Astrocyte (in vitro differentiated cells and primary cell): ENCODE measurements at regions not wholly inside any gene's neighbourhood (a gene's known extent, or its start where the extent isn't known, plus 50 kb on each side); places are given as distances from the start of the nearest gene placed in this dataset.

ENCODE experiments used
- DNase-seq: peaks from one replicate; pipeline ENCODE4 v3.0.0-alpha.2; 2010; ENCODE audit warnings: low read depth
- FAIRE-seq: peaks from 2 replicates; lab custom pipeline; 2011; peaks lifted over from hg19 to GRCh38; lab: Jason Lieb, UNC
- H2AFZ ChIP-seq: 2 replicates; pipeline ENCODE4 v1.6.0; 2012; ENCODE audit warnings: low read depth, low read length, inconsistent platforms
- H3K27ac ChIP-seq: 2 replicates; pipeline ENCODE4 v1.5.1; 2011; ENCODE audit warnings: low read depth, low read length, inconsistent platforms
- H3K27me3 ChIP-seq: 2 replicates; pipeline ENCODE4 v1.6.0; 2011; ENCODE audit warnings: low read length, inconsistent platforms; ENCODE audit not compliant: insufficient read depth
- H3K36me3 ChIP-seq: 2 replicates; pipeline ENCODE4 v1.5.1; 2011; ENCODE audit warnings: low read length, inconsistent platforms; ENCODE audit not compliant: insufficient read depth
- H3K4me1 ChIP-seq: 2 replicates; pipeline ENCODE4 v1.5.1; 2011; ENCODE audit warnings: low read length, inconsistent platforms; ENCODE audit not compliant: insufficient read depth
- H3K4me2 ChIP-seq: 2 replicates; pipeline ENCODE4 v1.6.0; 2012; ENCODE audit warnings: low read length, inconsistent platforms
- H3K4me3 ChIP-seq: 2 replicates; pipeline ENCODE4 v1.5.1; 2011; ENCODE audit warnings: low read depth, mild to moderate bottlenecking, low read length, inconsistent platforms; ENCODE audit not compliant: insufficient read depth
- H3K79me2 ChIP-seq: 2 replicates; pipeline ENCODE4 v1.6.0; 2012; ENCODE audit warnings: mild to moderate bottlenecking, low read length, inconsistent platforms; ENCODE audit not compliant: insufficient read depth
- H3K9ac ChIP-seq: 2 replicates; pipeline ENCODE4 v1.6.0; 2012; ENCODE audit warnings: mild to moderate bottlenecking, low read length, inconsistent platforms
- H3K9me3 ChIP-seq: 2 replicates; pipeline ENCODE4 v1.5.1; 2012; ENCODE audit warnings: low read depth, mild to moderate bottlenecking, low read length, inconsistent platforms; ENCODE audit not compliant: insufficient read depth
- H4K20me1 ChIP-seq: 2 replicates; pipeline ENCODE4 v1.6.0; 2012; ENCODE audit warnings: low read length, inconsistent platforms; ENCODE audit not compliant: insufficient read depth
- H3K27ac Mint-ChIP-seq: one replicate; pipeline ENCODE4 v1.8.0; 2021; ENCODE audit warnings: mild to moderate bottlenecking, mixed read lengths; ENCODE audit not compliant: unreplicated experiment
- H3K27me3 Mint-ChIP-seq: one replicate; pipeline ENCODE4 v1.8.0; 2021; ENCODE audit warnings: low read depth, mixed read lengths; ENCODE audit not compliant: unreplicated experiment
- H3K36me3 Mint-ChIP-seq: one replicate; pipeline ENCODE4 v1.8.0; 2021; ENCODE audit warnings: low read depth, mixed read lengths; ENCODE audit not compliant: unreplicated experiment
- H3K4me1 Mint-ChIP-seq: one replicate; pipeline ENCODE4 v1.8.0; 2021; ENCODE audit warnings: low read depth, mixed read lengths; ENCODE audit not compliant: unreplicated experiment
- H3K4me3 Mint-ChIP-seq: one replicate; pipeline ENCODE4 v1.8.0; 2021; ENCODE audit warnings: mild to moderate bottlenecking, moderate library complexity, mixed read lengths; ENCODE audit not compliant: unreplicated experiment
- H3K9me3 Mint-ChIP-seq: one replicate; pipeline ENCODE4 v1.8.0; 2021; ENCODE audit warnings: mild to moderate bottlenecking, mixed read lengths; ENCODE audit not compliant: unreplicated experiment
- CTCF ChIP-seq: IDR thresholded peaks from 2 replicates; pipeline ENCODE4 v1.5.1; 2011; ENCODE audit warnings: low read depth, mild to moderate bottlenecking, inconsistent platforms, low read length, moderate library complexity; ENCODE audit not compliant: insufficient read depth
- EZH2 ChIP-seq: IDR thresholded peaks from 2 replicates; pipeline ENCODE4 v1.6.1; 2012; ENCODE audit warnings: mild to moderate bottlenecking, low read length, inconsistent platforms; ENCODE audit not compliant: insufficient read depth

- no peak overlapping the region for H3K4me3 Mint-ChIP-seq
- no peaks in the 10 kb centered on the region for H3K79me2 ChIP-seq
These were observed 230.8 kb downstream of the POU4F1 start for GRCh38 chr13:78372581-78372980.

GRCh38 chr13:78370231-78370630, 233.1 kb downstream of the POU4F1 start:
- Histone ChIP-seq H3K4me3 (no peak overlapping the region), H3K4me2 (no peak overlapping the region), H3K4me1 (no peaks in the 10 kb centered on the region), H3K79me2 (no peaks in the 10 kb centered on the region), H3K27me3 (no peaks in the 10 kb centered on the region), H3K9me3 (no peaks in the 10 kb centered on the region), H3K36me3 (no peaks in the 10 kb centered on the region), H4K20me1 (no peaks in the 10 kb centered on the region), H3K27ac (no peak overlapping the region), H3K9ac (no peak overlapping the region), H2AFZ (no peak overlapping the region)
- no peaks in the 10 kb centered on the region for H3K36me3 Mint-ChIP-seq
- no peak for FAIRE-seq
- H3K27me3 Mint-ChIP-seq = no peaks in the 10 kb centered on the region
- H3K27ac Mint-ChIP-seq = no peak overlapping the region
- peaks cover 2% of the 10 kb centered on the region for H3K4me1 Mint-ChIP-seq
- H3K9me3 Mint-ChIP-seq = no peaks in the 10 kb centered on the region
- H3K4me3 Mint-ChIP-seq = no peak overlapping the region
- TF ChIP-seq CTCF (no peak), EZH2 (no peak)
- DNase-seq = no peak

More at GRCh38 chr13:78372581-78372980, 230.8 kb downstream of the POU4F1 start:
- no peak for TF ChIP-seq CTCF
- TF ChIP-seq EZH2 = no peak
- Histone ChIP-seq H3K27ac (no peak overlapping the region), H3K9me3 (no peaks in the 10 kb centered on the region), H3K4me1 (no peaks in the 10 kb centered on the region), H3K4me3 (no peak overlapping the region), H3K9ac (no peak overlapping the region), H2AFZ (no peak overlapping the region), H3K4me2 (no peak overlapping the region), H3K27me3 (no peaks in the 10 kb centered on the region), H3K36me3 (no peaks in the 10 kb centered on the region), H4K20me1 (no peaks in the 10 kb centered on the region)
- Mint-ChIP-seq H3K27me3 (no peaks in the 10 kb centered on the region), H3K36me3 (no peaks in the 10 kb centered on the region), H3K27ac (no peak overlapping the region), H3K4me1 (peaks cover 2% of the 10 kb centered on the region), H3K9me3 (no peaks in the 10 kb centered on the region)
- FAIRE-seq (no peak), DNase-seq (no peak)

- Histone ChIP-seq H3K9ac (no peak overlapping the region), H3K9me3 (no peaks in the 10 kb centered on the region), H3K4me2 (no peak overlapping the region), H3K27ac (no peak overlapping the region), H2AFZ (no peak overlapping the region), H3K27me3 (no peaks in the 10 kb centered on the region), H3K4me3 (no peak overlapping the region), H3K4me1 (no peaks in the 10 kb centered on the region), H3K36me3 (no peaks in the 10 kb centered on the region), H4K20me1 (no peaks in the 10 kb centered on the region), H3K79me2 (no peaks in the 10 kb centered on the region)
- no peak for TF ChIP-seq CTCF
- TF ChIP-seq EZH2 = no peak
- Mint-ChIP-seq H3K9me3 (no peaks in the 10 kb centered on the region), H3K27ac (no peak overlapping the region), H3K36me3 (no peaks in the 10 kb centered on the region), H3K4me1 (no peaks in the 10 kb centered on the region), H3K27me3 (no peaks in the 10 kb centered on the region), H3K4me3 (no peak overlapping the region)
- FAIRE-seq = no peak
- no peak for DNase-seq
These were observed 238.6 kb downstream of the POU4F1 start for GRCh38 chr13:78364711-78365110.
